GM23338 (cell line): ENCODE measurements at regions not wholly inside any gene's neighbourhood (a gene's known extent, or its start where the extent isn't known, plus 50 kb on each side); places are given as distances from the start of the nearest gene placed in this dataset.

ENCODE experiments used
- ATAC-seq: fragments of 200-7000 bp; cut with Tn5 transposase; 3 replicates; pipeline ENCODE4 v1.9.1; 2020
- DNase-seq: peaks from one replicate; pipeline ENCODE4 v3.0.0-alpha.2; 2015; ENCODE audit warnings: low spot score
- H2AFZ ChIP-seq: fragments of 200-600 bp; sonication (generic); 2 replicates; pipeline ENCODE4 v1.8.0; 2016; ENCODE audit warnings: antibody characterized with exemption, mild to moderate bottlenecking, moderate library complexity
- H3F3A ChIP-seq: fragments of 200-600 bp; sonication (generic); replicated peaks from 2 replicates; pipeline ENCODE4 v1.8.0; 2017; ENCODE audit warnings: antibody characterized with exemption, mixed run types, low read depth
- H3K27ac ChIP-seq: fragments of 200-600 bp; sonication (generic); 2 replicates; pipeline ENCODE4 v1.6.1; 2016; ENCODE audit warnings: low read depth
- H3K27me3 ChIP-seq: fragments of 200-600 bp; sonication (generic); 2 replicates; pipeline ENCODE4 v1.8.0; 2016; ENCODE audit warnings: mild to moderate bottlenecking, mixed run types, moderate library complexity; ENCODE audit not compliant: insufficient read depth
- H3K36me3 ChIP-seq: fragments of 200-600 bp; sonication (generic); 2 replicates; pipeline ENCODE4 v1.8.0; 2016; ENCODE audit warnings: mild to moderate bottlenecking; ENCODE audit not compliant: insufficient read depth
- H3K4me1 ChIP-seq: fragments of 200-600 bp; sonication (generic); 2 replicates; pipeline ENCODE4 v1.8.0; 2016; ENCODE audit warnings: mild to moderate bottlenecking, moderate library complexity; ENCODE audit not compliant: insufficient read depth
- H3K4me2 ChIP-seq: fragments of 200-600 bp; sonication (generic); 2 replicates; pipeline ENCODE4 v1.7.1; 2017; ENCODE audit warnings: mixed run types
- H3K4me3 ChIP-seq: fragments of 200-600 bp; sonication (generic); 2 replicates; pipeline ENCODE4 v1.6.1; 2016; ENCODE audit warnings: mixed run types
- H3K79me2 ChIP-seq: fragments of 200-600 bp; sonication (generic); replicated peaks from 2 replicates; pipeline ENCODE4 v1.8.0; 2017; ENCODE audit warnings: mild to moderate bottlenecking; ENCODE audit not compliant: insufficient read depth
- H3K9me2 ChIP-seq: fragments of 200-600 bp; sonication (generic); 2 replicates; pipeline ENCODE4 v1.8.0; 2017; ENCODE audit not compliant: insufficient read depth
- H4K20me1 ChIP-seq: fragments of 200-600 bp; sonication (generic); replicated peaks from 2 replicates; pipeline ENCODE4 v1.8.0; 2017; ENCODE audit warnings: mild to moderate bottlenecking; ENCODE audit not compliant: insufficient read depth
- H3K27ac Mint-ChIP-seq: 2 replicates; pipeline ENCODE4 v1.8.0; 2020; ENCODE audit warnings: inconsistent platforms, mild to moderate bottlenecking, moderate library complexity, mixed read lengths
- H3K27me3 Mint-ChIP-seq: 3 replicates; pipeline ENCODE4 v1.8.0; 2022; ENCODE audit warnings: low read depth, mild to moderate bottlenecking, moderate library complexity, mixed read lengths, inconsistent platforms; ENCODE audit not compliant: insufficient read depth, poor library complexity
- H3K36me3 Mint-ChIP-seq: 3 replicates; pipeline ENCODE4 v1.8.0; 2021; ENCODE audit warnings: low read depth, mild to moderate bottlenecking, inconsistent platforms, moderate library complexity, mixed read lengths
- H3K4me1 Mint-ChIP-seq: 3 replicates; pipeline ENCODE4 v1.8.0; 2020; ENCODE audit warnings: mild to moderate bottlenecking, inconsistent platforms, mixed read lengths
- H3K4me3 Mint-ChIP-seq: 3 replicates; pipeline ENCODE4 v1.8.0; 2021; ENCODE audit warnings: moderate library complexity, mild to moderate bottlenecking, inconsistent platforms, mixed read lengths
- H3K9me3 Mint-ChIP-seq: 3 replicates; pipeline ENCODE4 v1.8.0; 2020; ENCODE audit warnings: moderate library complexity, mild to moderate bottlenecking, inconsistent platforms, mixed read lengths
- ETS1 ChIP-seq: IDR thresholded peaks from 2 replicates; pipeline ENCODE4 v1.6.1; 2016; ENCODE audit warnings: antibody characterized with exemption
- EZH2 ChIP-seq: fragments of 200-600 bp; sonication (generic); IDR thresholded peaks from one replicate; pipeline ENCODE4 v1.8.0; 2017; ENCODE audit warnings: antibody characterized with exemption, mild to moderate bottlenecking, low read depth; ENCODE audit not compliant: unreplicated experiment
- EZH2phosphoT487 ChIP-seq: fragments of 200-600 bp; sonication (generic); IDR thresholded peaks from one replicate; pipeline ENCODE4 v1.8.1; 2018; ENCODE audit warnings: antibody characterized with exemption; ENCODE audit not compliant: unreplicated experiment
- JUNB ChIP-seq: IDR thresholded peaks from one replicate; pipeline ENCODE4 v1.6.1; 2016; ENCODE audit warnings: antibody characterized with exemption; ENCODE audit not compliant: unreplicated experiment
- POLR2AphosphoS5 ChIP-seq: IDR thresholded peaks from 2 replicates; pipeline ENCODE4 v1.6.1; 2016; ENCODE audit warnings: antibody characterized with exemption, low read depth
- STAT1 ChIP-seq: IDR thresholded peaks from one replicate; pipeline ENCODE4 v1.6.1; 2016; ENCODE audit warnings: antibody characterized with exemption; ENCODE audit not compliant: unreplicated experiment
- ZNF114 ChIP-seq: fragments of 250-450 bp; sonication (Bioruptor Pico); IDR thresholded peaks from 2 replicates; pipeline ENCODE4 v1.5.0; 2020; ENCODE audit warnings: mild to moderate bottlenecking, moderate library complexity
- ZNF331 ChIP-seq: fragments of 250-450 bp; sonication (Bioruptor Pico); IDR thresholded peaks from 2 replicates; pipeline ENCODE4 v1.5.0; 2020; ENCODE audit warnings: low read depth, mild to moderate bottlenecking, moderate library complexity
- ZNF462 ChIP-seq: fragments of 250-450 bp; sonication (Bioruptor Pico); IDR thresholded peaks from 2 replicates; pipeline ENCODE4 v1.5.0; 2020; ENCODE audit warnings: mild to moderate bottlenecking, moderate library complexity

- TF ChIP-seq ZNF462 (CRISPR knock-in tag) = no peak
- no peak for TF ChIP-seq JUNB
- no peak for TF ChIP-seq EZH2
- TF ChIP-seq POLR2AphosphoS5 = no peak
- no peak for TF ChIP-seq ETS1
- TF ChIP-seq EZH2phosphoT487 = no peak
- no peak for TF ChIP-seq STAT1
- TF ChIP-seq ZNF331 (CRISPR knock-in tag) = no peak
- no peak for TF ChIP-seq ZNF114 (CRISPR knock-in tag)
These were observed 796.2 kb upstream of the EPHA7 start (continued) for GRCh38 chr6:94215552-94215951.

- H3K4me2 ChIP-seq = no peak overlapping the region
- H4K20me1 ChIP-seq = no peaks in the 10 kb centered on the region
- no peak for ATAC-seq
- H2AFZ ChIP-seq = no peak overlapping the region
- H3K4me3 ChIP-seq = no peak overlapping the region
- no peaks in the 10 kb centered on the region for H3K79me2 ChIP-seq
- DNase-seq = no peak
- H3F3A ChIP-seq = no peaks in the 10 kb centered on the region
- H3K27me3 Mint-ChIP-seq = peaks cover 3% of the 10 kb centered on the region
- no peaks in the 10 kb centered on the region for H3K27me3 ChIP-seq
- peaks cover 16% of the 10 kb centered on the region for H3K4me1 ChIP-seq
- no peaks in the 10 kb centered on the region for H3K9me3 Mint-ChIP-seq
- H3K4me3 Mint-ChIP-seq = no peak overlapping the region
- peaks cover 14% of the 10 kb centered on the region; the same call in 2 of the 3 replicates for H3K4me1 Mint-ChIP-seq
- no peaks in the 10 kb centered on the region for H3K36me3 ChIP-seq
- no peaks in the 10 kb centered on the region for H3K9me2 ChIP-seq
- H3K36me3 Mint-ChIP-seq = no peaks in the 10 kb centered on the region
- no peak overlapping the region for H3K27ac Mint-ChIP-seq
- no peak overlapping the region for H3K27ac ChIP-seq
- TF ChIP-seq POLR2AphosphoS5 (no peak), ZNF114 (CRISPR knock-in tag) (no peak), ZNF462 (CRISPR knock-in tag) (no peak), EZH2phosphoT487 (no peak)
These were observed 793.9 kb upstream of the EPHA7 start for GRCh38 chr6:94213226-94213625.
